ENCODE measurements at regions not wholly inside any gene's neighbourhood (a gene's known extent, or its start where the extent isn't known, plus 50 kb on each side); places are given as distances from the start of the nearest gene placed in this dataset.

DNA sequence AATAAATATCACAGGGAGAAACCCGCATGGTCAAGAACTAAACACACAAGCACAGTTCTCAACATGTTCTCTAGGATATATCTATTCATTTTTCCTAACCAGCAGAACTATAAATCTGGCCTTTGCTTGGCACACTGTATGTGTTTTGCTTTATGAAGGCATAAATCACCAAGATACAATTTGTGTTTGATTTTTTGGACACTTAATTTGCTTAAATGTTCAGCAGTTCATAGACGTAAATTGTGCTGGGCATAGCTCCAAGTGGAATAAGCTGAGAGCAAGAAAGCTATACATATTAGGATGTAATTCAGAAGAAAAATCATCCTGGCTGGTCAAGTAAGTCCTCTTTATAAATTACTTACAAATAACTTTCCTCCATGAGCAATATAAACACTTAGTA is 341.5 kb upstream of the ATP5MC3 start:
- H3K9ac ChIP-seq (replicated peaks in 1 of 4; ENCODE audit: extremely low read depth in 1 of 4, low read depth in 3 of 4, low read length in 3 of 4) = no peak overlapping the region
- no peaks in the 10 kb centered on the region for H3K36me3 ChIP-seq (ENCODE audit: control insufficient read depth in 2 of 4, insufficient read depth in 4 of 4, low read length in 3 of 4)
- H3K27ac ChIP-seq (ENCODE audit: low read depth, low read length) = no peak overlapping the region
- H3K4me3 ChIP-seq (ENCODE audit: extremely low read depth in 1 of 4, insufficient read depth in 2 of 4, low read depth in 3 of 4, low read length in 4 of 4) = no peak overlapping the region
- H4K20me1 ChIP-seq (replicated peaks in 1 of 2; ENCODE audit: control insufficient read depth in 1 of 2, insufficient read depth in 2 of 2, low read length in 2 of 2) = no peaks in the 10 kb centered on the region
- H3K27me3 ChIP-seq (replicated peaks in 1 of 4; ENCODE audit: control insufficient read depth in 3 of 4, extremely low read depth in 1 of 4, insufficient read depth in 3 of 4, low read length in 3 of 4) = no peaks in the 10 kb centered on the region
- no peaks in the 10 kb centered on the region for H3K79me1 ChIP-seq (ENCODE audit: low read depth, low read length)
- TF ChIP-seq JUN (IDR thresholded peaks at IDR 0.05; ENCODE audit: low read depth, low read length) (no peak), CBX8 (IDR thresholded peaks at IDR 0.05; ENCODE audit: borderline replicate concordance, low read depth, low read length) (no peak), NANOG (IDR thresholded peaks at IDR 0.05; ENCODE audit: insufficient read depth, low read depth, low read length, poor library complexity, severe bottlenecking) (no peak), TAF1 (IDR thresholded peaks at IDR 0.05; ENCODE audit: low read depth, low read length) (no peak), CBX5 (IDR thresholded peaks at IDR 0.05; ENCODE audit: low read depth, low read length) (no peak), NRF1 (IDR thresholded peaks at IDR 0.05; ENCODE audit: low read depth, low read length) (no peak), EZH2 (IDR thresholded peaks at IDR 0.05; ENCODE audit: low read depth, low read length, severe bottlenecking) (no peak), KDM5A (IDR thresholded peaks at IDR 0.05; ENCODE audit: low read length) (no peak)
- TF ChIP-seq, protein P1, sequence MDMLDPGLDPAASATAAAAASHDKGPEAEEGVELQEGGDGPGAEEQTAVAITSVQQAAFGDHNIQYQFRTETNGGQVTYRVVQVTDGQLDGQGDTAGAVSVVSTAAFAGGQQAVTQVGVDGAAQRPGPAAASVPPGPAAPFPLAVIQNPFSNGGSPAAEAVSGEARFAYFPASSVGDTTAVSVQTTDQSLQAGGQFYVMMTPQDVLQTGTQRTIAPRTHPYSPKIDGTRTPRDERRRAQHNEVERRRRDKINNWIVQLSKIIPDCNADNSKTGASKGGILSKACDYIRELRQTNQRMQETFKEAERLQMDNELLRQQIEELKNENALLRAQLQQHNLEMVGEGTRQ (IDR thresholded peaks at IDR 0.05; ENCODE audit: low read length) = no peak
- TF ChIP-seq, protein P2, sequence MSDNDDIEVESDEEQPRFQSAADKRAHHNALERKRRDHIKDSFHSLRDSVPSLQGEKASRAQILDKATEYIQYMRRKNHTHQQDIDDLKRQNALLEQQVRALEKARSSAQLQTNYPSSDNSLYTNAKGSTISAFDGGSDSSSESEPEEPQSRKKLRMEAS (IDR thresholded peaks at IDR 0.05) = no peak
- H4K8ac ChIP-seq (ENCODE audit: extremely low read depth, insufficient read depth, low read length) = no peak overlapping the region
- CTCF ChIA-PET (ENCODE audit: partially characterized antibody) = interaction anchor here (0.6 to 0.7 kb wide), 2 partner anchors 13 to 356 kb away, joined by 3 read pairs; no protein-coding TSS in a partner anchor
- H2AK5ac ChIP-seq (ENCODE audit: low read depth, low read length) = no peak overlapping the region
- no peak overlapping the region for H3K18ac ChIP-seq (ENCODE audit: extremely low read depth, low read length)
- DNase-seq (ENCODE audit: low read depth in 1 of 2, low spot score in 2 of 2) (no peak), FAIRE-seq (no peak)
- no peaks in the 10 kb centered on the region for H3K23me2 ChIP-seq (ENCODE audit: low read depth, low read length)
- H3K9me3 ChIP-seq (ENCODE audit: insufficient read depth in 2 of 2, low read depth in 1 of 2, low read length in 1 of 2) = no peaks in the 10 kb centered on the region
- no peak overlapping the region for H2BK15ac ChIP-seq (ENCODE audit: low read length)
- POLR2A ChIA-PET (ENCODE audit: partially characterized antibody) = no interaction called here
- H3K4me2 ChIP-seq (ENCODE audit: insufficient read depth in 1 of 2, low read depth in 2 of 2, low read length in 2 of 2) = no peak overlapping the region
- H3K56ac ChIP-seq (replicated peaks; ENCODE audit: insufficient read length, low read depth, low read length) = no peak overlapping the region
- H3K23ac ChIP-seq (ENCODE audit: insufficient read length) = no peak overlapping the region
- no peak overlapping the region for H2AFZ ChIP-seq (ENCODE audit: low read length)
- H4K5ac ChIP-seq (ENCODE audit: insufficient read length, low read depth, low read length) = no peak overlapping the region
- H2BK5ac ChIP-seq (ENCODE audit: low read depth, low read length) = no peak overlapping the region
- no peak overlapping the region for H4K91ac ChIP-seq (replicated peaks; ENCODE audit: insufficient read length, low read length)
- no peak overlapping the region for H2BK12ac ChIP-seq (ENCODE audit: low read depth, low read length)
- H2BK20ac ChIP-seq (ENCODE audit: low read length) = no peak overlapping the region
- H3K79me2 ChIP-seq (ENCODE audit: control insufficient read depth in 1 of 2, insufficient read depth in 2 of 2, low read length in 2 of 2) = no peaks in the 10 kb centered on the region
- no peak overlapping the region for H3K14ac ChIP-seq (ENCODE audit: insufficient read length)
- WGBS, 2 experiments (ENCODE audit: extremely low coverage in 1 of 2, insufficient coverage in 1 of 2, insufficient read length in 1 of 2, insufficient replicate concordance in 2 of 2, low coverage in 1 of 2, low lambda C conversion rate in 2 of 2, missing lambda C conversion rate in 1 of 2) = 95% methylated on average over 2 of the region's 2 CpGs; no CpG with 5 or more reads in 1 of the 2 experiments
- peaks cover 0 to under 1% (median 0%) of the 10 kb centered on the region in 4 experiments; a peak in 2 of 7 replicates for H3K4me1 ChIP-seq (replicated peaks in 1 of 4; ENCODE audit: control insufficient read depth in 3 of 4, insufficient read depth in 4 of 4, low read length in 3 of 4)
- no peak overlapping the region for H3K4ac ChIP-seq (replicated peaks; ENCODE audit: insufficient read length, low read depth, low read length)
- no peak overlapping the region for H2BK120ac ChIP-seq (replicated peaks; ENCODE audit: low read depth, low read length)

All from H1 (cell line).